ENCODE measurements at regions not wholly inside any gene's neighbourhood (a gene's known extent, or its start where the extent isn't known, plus 50 kb on each side); places are given as distances from the start of the nearest gene placed in this dataset.

GRCh38 chr2:108076527-108076926, 90.2 kb downstream of the SLC5A7 start:
- Histone ChIP-seq H3K4me3 (replicated peaks; ENCODE audit: low read depth, low read length) (no peak overlapping the region), H3K27me3 (replicated peaks; ENCODE audit: control insufficient read depth, insufficient read depth, low read length) (no peaks in the 10 kb centered on the region; the same call in 1 of the 2 replicates), H3K36me3 (ENCODE audit: control insufficient read depth, insufficient read depth, low read length) (no peaks in the 10 kb centered on the region)
- no peak for TF ChIP-seq CTCF (IDR thresholded peaks at IDR 0.05; ENCODE audit: insufficient read depth, low read length, poor library complexity, severe bottlenecking)
- DNase-seq (ENCODE audit: extremely low read depth, insufficient read length): no peak

GRCh38 chr2:108079736-108080135, 93.4 kb downstream of the SLC5A7 start:
- Histone ChIP-seq H3K4me3 (replicated peaks; ENCODE audit: low read depth, low read length) (no peak overlapping the region), H3K36me3 (ENCODE audit: control insufficient read depth, insufficient read depth, low read length) (no peaks in the 10 kb centered on the region), H3K27me3 (replicated peaks; ENCODE audit: control insufficient read depth, insufficient read depth, low read length) (no peaks in the 10 kb centered on the region; the same call in 1 of the 2 replicates)
- DNase-seq (ENCODE audit: extremely low read depth, insufficient read length): no peak
- no peak for TF ChIP-seq CTCF (IDR thresholded peaks at IDR 0.05; ENCODE audit: insufficient read depth, low read length, poor library complexity, severe bottlenecking)

- no peaks in the 10 kb centered on the region for H3K36me3 ChIP-seq (ENCODE audit: control insufficient read depth, insufficient read depth, low read length)
- DNase-seq (ENCODE audit: extremely low read depth, insufficient read length): no peak
- no peak for TF ChIP-seq CTCF (IDR thresholded peaks at IDR 0.05; ENCODE audit: insufficient read depth, low read length, poor library complexity, severe bottlenecking)
- no peak overlapping the region for H3K4me3 ChIP-seq (replicated peaks; ENCODE audit: low read depth, low read length)
- no peaks in the 10 kb centered on the region for H3K27me3 ChIP-seq (replicated peaks; ENCODE audit: control insufficient read depth, insufficient read depth, low read length)
Measured at GRCh38 chr2:108080177-108080576, 93.9 kb downstream of the SLC5A7 start.

GRCh38 chr2:108082978-108083377, 96.7 kb downstream of the SLC5A7 start:
- no peak overlapping the region for H3K4me3 ChIP-seq (replicated peaks; ENCODE audit: low read depth, low read length)
- no peak for TF ChIP-seq CTCF (IDR thresholded peaks at IDR 0.05; ENCODE audit: insufficient read depth, low read length, poor library complexity, severe bottlenecking)
- no peak for DNase-seq (ENCODE audit: extremely low read depth, insufficient read length)
- H3K27me3 ChIP-seq (replicated peaks; ENCODE audit: control insufficient read depth, insufficient read depth, low read length): no peaks in the 10 kb centered on the region
- H3K36me3 ChIP-seq (ENCODE audit: control insufficient read depth, insufficient read depth, low read length): no peaks in the 10 kb centered on the region

GRCh38 chr2:108084311-108084710, 98.0 kb downstream of the SLC5A7 start:
- Histone ChIP-seq H3K27me3 (replicated peaks; ENCODE audit: control insufficient read depth, insufficient read depth, low read length) (no peaks in the 10 kb centered on the region), H3K4me3 (replicated peaks; ENCODE audit: low read depth, low read length) (no peak overlapping the region), H3K36me3 (ENCODE audit: control insufficient read depth, insufficient read depth, low read length) (no peaks in the 10 kb centered on the region)
- no peak for TF ChIP-seq CTCF (IDR thresholded peaks at IDR 0.05; ENCODE audit: insufficient read depth, low read length, poor library complexity, severe bottlenecking)
- DNase-seq (ENCODE audit: extremely low read depth, insufficient read length): no peak

GRCh38 chr2:108092886-108093285, 106.6 kb downstream of the SLC5A7 start:
- no peak for DNase-seq (ENCODE audit: extremely low read depth, insufficient read length)
- no peak for TF ChIP-seq CTCF (IDR thresholded peaks at IDR 0.05; ENCODE audit: insufficient read depth, low read length, poor library complexity, severe bottlenecking)
- Histone ChIP-seq H3K4me3 (replicated peaks; ENCODE audit: low read depth, low read length) (no peak overlapping the region), H3K36me3 (ENCODE audit: control insufficient read depth, insufficient read depth, low read length) (no peaks in the 10 kb centered on the region), H3K27me3 (replicated peaks; ENCODE audit: control insufficient read depth, insufficient read depth, low read length) (no peaks in the 10 kb centered on the region)

Measured in GM06990 (cell line).